H9 (cell line): ENCODE measurements at regions not wholly inside any gene's neighbourhood (a gene's known extent, or its start where the extent isn't known, plus 50 kb on each side); places are given as distances from the start of the nearest gene placed in this dataset.
A peak's percentile ranks its signal among the peaks of the same experiment; 100 is the strongest.

Experiments used
- DNase-seq: peaks from one replicate; pipeline ENCODE4 v3.0.0-alpha.2; 2017
- H2AFZ ChIP-seq: one replicate; pipeline ENCODE4 v1.6.1; 2013; ENCODE audit warnings: mild to moderate bottlenecking, low read length, control low read depth, moderate library complexity
- H2AK5ac ChIP-seq: 2 replicates; pipeline ENCODE4 v1.6.1; 2013; ENCODE audit warnings: low read length, control low read depth, mixed read lengths; ENCODE audit not compliant: insufficient read length
- H2BK120ac ChIP-seq: one replicate; pipeline ENCODE4 v1.6.1; 2013; ENCODE audit warnings: low read depth, mild to moderate bottlenecking, low read length, control low read depth, inconsistent platforms; ENCODE audit not compliant: poor library complexity, severe bottlenecking
- H2BK12ac ChIP-seq: 2 replicates; pipeline ENCODE4 v1.6.1; 2013; ENCODE audit warnings: low read length, control low read depth, mixed read lengths, low read depth; ENCODE audit not compliant: insufficient read length
- H2BK15ac ChIP-seq: 2 replicates; pipeline ENCODE4 v1.6.1; 2013; ENCODE audit warnings: low read depth, low read length, control low read depth
- H2BK20ac ChIP-seq: one replicate; pipeline ENCODE4 v1.6.1; 2013; ENCODE audit warnings: low read depth, mild to moderate bottlenecking, low read length, control low read depth, inconsistent platforms; ENCODE audit not compliant: poor library complexity, severe bottlenecking
- H2BK5ac ChIP-seq: 2 replicates; pipeline ENCODE4 v1.6.1; 2013; ENCODE audit warnings: low read length, control low read depth, mixed read lengths; ENCODE audit not compliant: insufficient read length
- H3K14ac ChIP-seq: 2 replicates; pipeline ENCODE4 v1.6.1; 2013; ENCODE audit warnings: low read length, control low read depth; ENCODE audit not compliant: insufficient read depth
- H3K18ac ChIP-seq: 2 replicates; pipeline ENCODE4 v1.6.1; 2013; ENCODE audit warnings: low read depth, mild to moderate bottlenecking, mixed read lengths, low read length, control low read depth; ENCODE audit not compliant: insufficient read length
- H3K23ac ChIP-seq: 2 replicates; pipeline ENCODE4 v1.6.1; 2013; ENCODE audit warnings: low read length, control low read depth, mixed read lengths, low read depth; ENCODE audit not compliant: insufficient read length
- H3K23me2 ChIP-seq: 2 replicates; pipeline ENCODE4 v1.6.1; 2013; ENCODE audit warnings: low read depth, mild to moderate bottlenecking, mixed read lengths, low read length, control low read depth; ENCODE audit not compliant: insufficient read length, poor library complexity, severe bottlenecking
- H3K27ac ChIP-seq: 2 replicates; pipeline ENCODE4 v1.5.1; 2013; ENCODE audit warnings: low read length, control low read depth, mixed read lengths, low read depth; ENCODE audit not compliant: insufficient read length
- H3K27me3 ChIP-seq: 2 replicates; pipeline ENCODE4 v1.6.1; 2013; ENCODE audit warnings: low read length, control low read depth, inconsistent platforms; ENCODE audit not compliant: insufficient read depth
- H3K4ac ChIP-seq: 2 replicates; pipeline ENCODE4 v1.6.1; 2013; ENCODE audit warnings: low read depth, mild to moderate bottlenecking, control low read depth, inconsistent platforms, low read length, moderate library complexity
- H3K4me1 ChIP-seq: 2 replicates; pipeline ENCODE4 v1.6.1; 2013; ENCODE audit warnings: low read length, control low read depth, inconsistent platforms; ENCODE audit not compliant: insufficient read depth
- H3K4me2 ChIP-seq: 2 replicates; pipeline ENCODE4 v1.6.1; 2013; ENCODE audit warnings: low read length, control low read depth, mixed read lengths; ENCODE audit not compliant: insufficient read length, insufficient read depth
- H3K56ac ChIP-seq: 2 replicates; pipeline ENCODE4 v1.6.1; 2013; ENCODE audit warnings: low read depth, mild to moderate bottlenecking, mixed read lengths, low read length, control low read depth; ENCODE audit not compliant: insufficient read length
- H3K79me1 ChIP-seq: 2 replicates; pipeline ENCODE4 v1.6.1; 2013; ENCODE audit warnings: low read depth, mild to moderate bottlenecking, moderate library complexity, low read length, control low read depth, inconsistent platforms; ENCODE audit not compliant: insufficient read depth, poor library complexity, severe bottlenecking
- H3K79me2 ChIP-seq: 2 replicates; pipeline ENCODE4 v1.6.1; 2013; ENCODE audit warnings: low read length, control low read depth, inconsistent platforms; ENCODE audit not compliant: insufficient read depth
- H3K9ac ChIP-seq: 2 replicates; pipeline ENCODE4 v1.6.1; 2013; ENCODE audit warnings: low read length, control low read depth, mixed read lengths; ENCODE audit not compliant: insufficient read length; ENCODE audit errors: extremely low read depth
- H3K9me3 ChIP-seq: one replicate; pipeline ENCODE4 v1.6.1; 2013; ENCODE audit warnings: low read depth, low read length, inconsistent platforms; ENCODE audit not compliant: control insufficient read depth
- H3T11ph ChIP-seq: one replicate; pipeline ENCODE4 v1.6.1; 2013; ENCODE audit warnings: mild to moderate bottlenecking, low read length, control low read depth, inconsistent platforms
- H4K20me1 ChIP-seq: one replicate; pipeline ENCODE4 v1.6.1; 2013; ENCODE audit not compliant: control insufficient read depth, insufficient read length, insufficient read depth
- H4K5ac ChIP-seq: 2 replicates; pipeline ENCODE4 v1.6.1; 2013; ENCODE audit warnings: low read depth, mild to moderate bottlenecking, mixed read lengths, low read length, control low read depth; ENCODE audit not compliant: insufficient read length
- H4K8ac ChIP-seq: replicated peaks from 2 replicates; pipeline ENCODE4 v1.6.1; 2013; ENCODE audit warnings: low read length, control low read depth, mixed read lengths, low read depth; ENCODE audit not compliant: insufficient read length
- H4K91ac ChIP-seq: 2 replicates; pipeline ENCODE4 v1.6.1; 2013; ENCODE audit warnings: low read depth, mild to moderate bottlenecking, moderate library complexity, mixed read lengths, low read length, control low read depth; ENCODE audit not compliant: insufficient read length
- H3K27ac Mint-ChIP-seq, 3 experiments: 2 replicates in 2 of 3; 3 replicates in 1 of 3; pipeline ENCODE4 v1.8.0; 2020 to 2021; ENCODE audit warnings: mixed read lengths in 3 of 3, mild to moderate bottlenecking in 1 of 3, moderate library complexity in 1 of 3
- H3K27me3 Mint-ChIP-seq: 2 replicates; pipeline ENCODE4 v1.8.0; 2021; ENCODE audit warnings: low read depth, mild to moderate bottlenecking, moderate library complexity, mixed read lengths
- H3K36me3 Mint-ChIP-seq, 3 experiments: 2 replicates in 2 of 3; 3 replicates in 1 of 3; pipeline ENCODE4 v1.8.0; 2020 to 2021; ENCODE audit warnings: low read depth in 3 of 3, mixed read lengths in 3 of 3; ENCODE audit not compliant: insufficient read depth in 1 of 3
- H3K4me1 Mint-ChIP-seq, 2 experiments: 2 replicates each; pipeline ENCODE4 v1.8.0; 2020; ENCODE audit warnings: mixed read lengths in 2 of 2
- H3K4me3 Mint-ChIP-seq, 2 experiments: 2 replicates in 1 of 2; 3 replicates in 1 of 2; pipeline ENCODE4 v1.8.0; 2020 to 2021; ENCODE audit warnings: mild to moderate bottlenecking in 2 of 2, mixed read lengths in 2 of 2, moderate library complexity in 1 of 2
- H3K9me3 Mint-ChIP-seq, 2 experiments: 2 replicates in 1 of 2; 3 replicates in 1 of 2; pipeline ENCODE4 v1.8.0; 2020; ENCODE audit warnings: mild to moderate bottlenecking in 2 of 2, mixed read lengths in 2 of 2, moderate library complexity in 1 of 2
- CTCF ChIP-seq: fragments of 200-600 bp; sonication (generic); conservative IDR thresholded peaks from 3 replicates; pipeline ENCODE4 v1.8.0; 2021; ENCODE audit warnings: antibody characterized with exemption, mild to moderate bottlenecking
- WGBS: extraction: QIAGEN DNeasy Blood & Tissue Kit; methylation state at CpG from one replicate; pipeline ENCODE4 v1.1.7; 2013; ENCODE audit warnings: missing lambda C conversion rate, low lambda C conversion rate, mixed read lengths; ENCODE audit not compliant: insufficient read length; ENCODE audit errors: extremely low coverage; 5-methylcytosine and 5-hydroxymethylcytosine counted together

GRCh38 chr6:118708744-118709143 lies 57.4 kb upstream of the CEP85L start:
- H4K20me1 ChIP-seq: no peaks in the 10 kb centered on the region
- Mint-ChIP-seq H3K4me1 (peaks cover 39 to 40% of the 10 kb centered on the region in 2 experiments), H3K27ac (peak overlapping the region in 1 of 3 experiments; percentile 66; a peak in 2 of 7 replicates), H3K4me3 (peak overlapping the region in 1 of 2 experiments; percentile 64; a peak in 3 of 5 replicates), H3K9me3 (no peaks in the 10 kb centered on the region), H3K27me3 (no peaks in the 10 kb centered on the region), H3K36me3 (no peaks in the 10 kb centered on the region)
- no peak overlapping the region for H4K8ac ChIP-seq
- H3K56ac ChIP-seq: no peak overlapping the region
- H3K18ac ChIP-seq: no peak overlapping the region
- no peaks in the 10 kb centered on the region for H3K23me2 ChIP-seq
- no peak overlapping the region for H3T11ph ChIP-seq
- H3K4me2 ChIP-seq: peak overlapping the region; percentile 67
- no peaks in the 10 kb centered on the region for H3K79me1 ChIP-seq
- H3K23ac ChIP-seq: no peak overlapping the region
- no peak overlapping the region for H2AK5ac ChIP-seq
- H2AFZ ChIP-seq: no peak overlapping the region
- no peak overlapping the region for H4K5ac ChIP-seq
- H3K79me2 ChIP-seq: no peaks in the 10 kb centered on the region
- no peak for DNase-seq
- no peak overlapping the region for H2BK5ac ChIP-seq
- H3K27ac ChIP-seq: no peak overlapping the region
- peaks cover 17% of the 10 kb centered on the region; the same call in 1 of the 2 replicates for H3K4me1 ChIP-seq
- no peak for TF ChIP-seq CTCF
- no peak overlapping the region for H3K14ac ChIP-seq
- no peaks in the 10 kb centered on the region for H3K9me3 ChIP-seq
- no peak overlapping the region for H4K91ac ChIP-seq
- H2BK20ac ChIP-seq: no peak overlapping the region
- H3K27me3 ChIP-seq: no peaks in the 10 kb centered on the region
- no peak overlapping the region for H3K9ac ChIP-seq
- no peak overlapping the region for H2BK12ac ChIP-seq
- no peak overlapping the region for H2BK15ac ChIP-seq
- no CpG with 5 or more reads among the region's 5 CpGs for WGBS
- no peak overlapping the region for H2BK120ac ChIP-seq
- no peak overlapping the region for H3K4ac ChIP-seq
